ENCODE measurements at regions not wholly inside any gene's neighbourhood (a gene's known extent, or its start where the extent isn't known, plus 50 kb on each side); places are given as distances from the start of the nearest gene placed in this dataset.

DNA sequence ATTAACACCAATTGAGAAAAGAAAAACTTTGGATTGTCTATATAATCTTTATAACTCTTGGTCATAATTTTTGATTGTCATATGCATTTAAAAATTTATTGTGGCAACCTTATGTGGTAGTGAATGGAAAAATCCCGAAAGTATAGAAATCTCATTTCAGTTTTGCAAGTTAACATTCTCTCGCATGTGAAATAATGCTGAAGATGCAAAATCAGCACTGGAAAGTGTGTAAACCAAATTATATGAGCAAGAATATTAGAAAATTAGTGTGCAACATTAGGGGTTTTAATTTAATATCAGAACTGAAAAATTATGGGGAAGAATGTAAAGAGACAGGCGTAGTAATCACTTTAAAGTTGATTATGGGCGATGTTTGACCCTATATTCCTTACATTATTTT lies 1472.8 kb downstream of the PCDH7 start (continued):
- TF ChIP-seq, protein P1, sequence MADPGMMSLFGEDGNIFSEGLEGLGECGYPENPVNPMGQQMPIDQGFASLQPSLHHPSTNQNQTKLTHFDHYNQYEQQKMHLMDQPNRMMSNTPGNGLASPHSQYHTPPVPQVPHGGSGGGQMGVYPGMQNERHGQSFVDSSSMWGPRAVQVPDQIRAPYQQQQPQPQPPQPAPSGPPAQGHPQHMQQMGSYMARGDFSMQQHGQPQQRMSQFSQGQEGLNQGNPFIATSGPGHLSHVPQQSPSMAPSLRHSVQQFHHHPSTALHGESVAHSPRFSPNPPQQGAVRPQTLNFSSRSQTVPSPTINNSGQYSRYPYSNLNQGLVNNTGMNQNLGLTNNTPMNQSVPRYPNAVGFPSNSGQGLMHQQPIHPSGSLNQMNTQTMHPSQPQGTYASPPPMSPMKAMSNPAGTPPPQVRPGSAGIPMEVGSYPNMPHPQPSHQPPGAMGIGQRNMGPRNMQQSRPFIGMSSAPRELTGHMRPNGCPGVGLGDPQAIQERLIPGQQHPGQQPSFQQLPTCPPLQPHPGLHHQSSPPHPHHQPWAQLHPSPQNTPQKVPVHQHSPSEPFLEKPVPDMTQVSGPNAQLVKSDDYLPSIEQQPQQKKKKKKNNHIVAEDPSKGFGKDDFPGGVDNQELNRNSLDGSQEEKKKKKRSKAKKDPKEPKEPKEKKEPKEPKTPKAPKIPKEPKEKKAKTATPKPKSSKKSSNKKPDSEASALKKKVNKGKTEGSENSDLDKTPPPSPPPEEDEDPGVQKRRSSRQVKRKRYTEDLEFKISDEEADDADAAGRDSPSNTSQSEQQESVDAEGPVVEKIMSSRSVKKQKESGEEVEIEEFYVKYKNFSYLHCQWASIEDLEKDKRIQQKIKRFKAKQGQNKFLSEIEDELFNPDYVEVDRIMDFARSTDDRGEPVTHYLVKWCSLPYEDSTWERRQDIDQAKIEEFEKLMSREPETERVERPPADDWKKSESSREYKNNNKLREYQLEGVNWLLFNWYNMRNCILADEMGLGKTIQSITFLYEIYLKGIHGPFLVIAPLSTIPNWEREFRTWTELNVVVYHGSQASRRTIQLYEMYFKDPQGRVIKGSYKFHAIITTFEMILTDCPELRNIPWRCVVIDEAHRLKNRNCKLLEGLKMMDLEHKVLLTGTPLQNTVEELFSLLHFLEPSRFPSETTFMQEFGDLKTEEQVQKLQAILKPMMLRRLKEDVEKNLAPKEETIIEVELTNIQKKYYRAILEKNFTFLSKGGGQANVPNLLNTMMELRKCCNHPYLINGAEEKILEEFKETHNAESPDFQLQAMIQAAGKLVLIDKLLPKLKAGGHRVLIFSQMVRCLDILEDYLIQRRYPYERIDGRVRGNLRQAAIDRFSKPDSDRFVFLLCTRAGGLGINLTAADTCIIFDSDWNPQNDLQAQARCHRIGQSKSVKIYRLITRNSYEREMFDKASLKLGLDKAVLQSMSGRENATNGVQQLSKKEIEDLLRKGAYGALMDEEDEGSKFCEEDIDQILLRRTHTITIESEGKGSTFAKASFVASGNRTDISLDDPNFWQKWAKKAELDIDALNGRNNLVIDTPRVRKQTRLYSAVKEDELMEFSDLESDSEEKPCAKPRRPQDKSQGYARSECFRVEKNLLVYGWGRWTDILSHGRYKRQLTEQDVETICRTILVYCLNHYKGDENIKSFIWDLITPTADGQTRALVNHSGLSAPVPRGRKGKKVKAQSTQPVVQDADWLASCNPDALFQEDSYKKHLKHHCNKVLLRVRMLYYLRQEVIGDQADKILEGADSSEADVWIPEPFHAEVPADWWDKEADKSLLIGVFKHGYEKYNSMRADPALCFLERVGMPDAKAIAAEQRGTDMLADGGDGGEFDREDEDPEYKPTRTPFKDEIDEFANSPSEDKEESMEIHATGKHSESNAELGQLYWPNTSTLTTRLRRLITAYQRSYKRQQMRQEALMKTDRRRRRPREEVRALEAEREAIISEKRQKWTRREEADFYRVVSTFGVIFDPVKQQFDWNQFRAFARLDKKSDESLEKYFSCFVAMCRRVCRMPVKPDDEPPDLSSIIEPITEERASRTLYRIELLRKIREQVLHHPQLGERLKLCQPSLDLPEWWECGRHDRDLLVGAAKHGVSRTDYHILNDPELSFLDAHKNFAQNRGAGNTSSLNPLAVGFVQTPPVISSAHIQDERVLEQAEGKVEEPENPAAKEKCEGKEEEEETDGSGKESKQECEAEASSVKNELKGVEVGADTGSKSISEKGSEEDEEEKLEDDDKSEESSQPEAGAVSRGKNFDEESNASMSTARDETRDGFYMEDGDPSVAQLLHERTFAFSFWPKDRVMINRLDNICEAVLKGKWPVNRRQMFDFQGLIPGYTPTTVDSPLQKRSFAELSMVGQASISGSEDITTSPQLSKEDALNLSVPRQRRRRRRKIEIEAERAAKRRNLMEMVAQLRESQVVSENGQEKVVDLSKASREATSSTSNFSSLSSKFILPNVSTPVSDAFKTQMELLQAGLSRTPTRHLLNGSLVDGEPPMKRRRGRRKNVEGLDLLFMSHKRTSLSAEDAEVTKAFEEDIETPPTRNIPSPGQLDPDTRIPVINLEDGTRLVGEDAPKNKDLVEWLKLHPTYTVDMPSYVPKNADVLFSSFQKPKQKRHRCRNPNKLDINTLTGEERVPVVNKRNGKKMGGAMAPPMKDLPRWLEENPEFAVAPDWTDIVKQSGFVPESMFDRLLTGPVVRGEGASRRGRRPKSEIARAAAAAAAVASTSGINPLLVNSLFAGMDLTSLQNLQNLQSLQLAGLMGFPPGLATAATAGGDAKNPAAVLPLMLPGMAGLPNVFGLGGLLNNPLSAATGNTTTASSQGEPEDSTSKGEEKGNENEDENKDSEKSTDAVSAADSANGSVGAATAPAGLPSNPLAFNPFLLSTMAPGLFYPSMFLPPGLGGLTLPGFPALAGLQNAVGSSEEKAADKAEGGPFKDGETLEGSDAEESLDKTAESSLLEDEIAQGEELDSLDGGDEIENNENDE (IDR thresholded peaks at IDR 0.05; ENCODE audit: insufficient replicate concordance, low read length), result no peak
- TF ChIP-seq NRF1 (IDR thresholded peaks at IDR 0.05; ENCODE audit: low read depth, low read length) (no peak), SIN3A (conservative IDR thresholded peaks at IDR 0.05 in 1 of 2, IDR thresholded peaks at IDR 0.05 in 1 of 2; ENCODE audit: low read depth in 1 of 2, low read length in 2 of 2) (no peak), GTF2F1 (IDR thresholded peaks at IDR 0.05; ENCODE audit: borderline replicate concordance, low read depth, low read length) (no peak), BACH1 (IDR thresholded peaks at IDR 0.05; ENCODE audit: low read length) (no peak), POU5F1 (IDR thresholded peaks at IDR 0.05; ENCODE audit: low read depth, low read length) (no peak), RXRA (IDR thresholded peaks at IDR 0.05; ENCODE audit: insufficient read depth, low read depth, low read length) (no peak), PHF8 (conservative IDR thresholded peaks at IDR 0.05; ENCODE audit: low read depth, low read length) (no peak)
